ENCODE measurements at regions not wholly inside any gene's neighbourhood (a gene's known extent, or its start where the extent isn't known, plus 50 kb on each side); places are given as distances from the start of the nearest gene placed in this dataset.

DNA sequence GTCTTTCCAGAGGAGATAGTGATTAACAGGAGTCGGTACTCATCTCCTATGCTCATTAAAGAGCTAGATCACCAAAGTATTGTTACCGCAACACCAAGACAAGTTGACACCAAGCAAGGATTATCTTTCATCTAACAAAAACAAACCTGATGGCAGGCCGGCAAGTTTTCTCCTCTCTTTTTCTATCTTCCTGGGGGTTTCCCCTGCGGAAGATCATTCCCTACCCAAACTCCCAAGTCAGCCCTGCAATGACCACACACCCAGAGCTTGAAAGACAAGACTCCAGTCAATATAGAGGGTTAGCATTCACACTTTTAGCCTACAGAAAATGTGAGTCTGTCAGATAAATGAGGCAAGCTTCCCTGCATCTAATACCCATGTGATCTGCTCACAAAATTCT is 312.1 kb downstream of the SOX9 start:
- H3K4me3 ChIP-seq (ENCODE audit: low read depth, low read length), result no peak overlapping the region
- TF ChIP-seq, protein P1, sequence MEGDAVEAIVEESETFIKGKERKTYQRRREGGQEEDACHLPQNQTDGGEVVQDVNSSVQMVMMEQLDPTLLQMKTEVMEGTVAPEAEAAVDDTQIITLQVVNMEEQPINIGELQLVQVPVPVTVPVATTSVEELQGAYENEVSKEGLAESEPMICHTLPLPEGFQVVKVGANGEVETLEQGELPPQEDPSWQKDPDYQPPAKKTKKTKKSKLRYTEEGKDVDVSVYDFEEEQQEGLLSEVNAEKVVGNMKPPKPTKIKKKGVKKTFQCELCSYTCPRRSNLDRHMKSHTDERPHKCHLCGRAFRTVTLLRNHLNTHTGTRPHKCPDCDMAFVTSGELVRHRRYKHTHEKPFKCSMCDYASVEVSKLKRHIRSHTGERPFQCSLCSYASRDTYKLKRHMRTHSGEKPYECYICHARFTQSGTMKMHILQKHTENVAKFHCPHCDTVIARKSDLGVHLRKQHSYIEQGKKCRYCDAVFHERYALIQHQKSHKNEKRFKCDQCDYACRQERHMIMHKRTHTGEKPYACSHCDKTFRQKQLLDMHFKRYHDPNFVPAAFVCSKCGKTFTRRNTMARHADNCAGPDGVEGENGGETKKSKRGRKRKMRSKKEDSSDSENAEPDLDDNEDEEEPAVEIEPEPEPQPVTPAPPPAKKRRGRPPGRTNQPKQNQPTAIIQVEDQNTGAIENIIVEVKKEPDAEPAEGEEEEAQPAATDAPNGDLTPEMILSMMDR (IDR thresholded peaks at IDR 0.05; ENCODE audit: control insufficient read depth, extremely low read depth, insufficient read depth), result no peak
- no peak for DNase-seq (ENCODE audit: low read depth)

DNA sequence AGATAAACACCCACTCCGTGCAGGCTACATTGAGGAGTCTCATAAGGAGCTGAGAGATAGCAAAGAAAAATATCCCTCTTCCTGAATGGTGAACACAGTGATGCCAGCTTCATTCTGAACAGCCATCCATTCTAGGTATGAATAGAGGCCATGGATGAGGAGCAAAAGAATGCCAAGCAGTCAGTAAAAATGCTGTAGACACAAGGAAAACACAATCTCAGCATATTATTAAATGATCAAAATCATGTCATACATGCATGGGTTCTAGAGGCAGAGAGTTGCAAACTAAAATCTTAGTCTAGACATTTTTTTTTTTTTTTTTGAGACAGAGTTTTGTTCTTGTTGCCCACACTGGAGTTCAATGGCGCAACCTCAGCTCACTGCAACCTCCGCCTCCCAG is 313.0 kb downstream of the SOX9 start:
- no peak overlapping the region for H3K4me3 ChIP-seq (ENCODE audit: low read depth, low read length)
- DNase-seq (ENCODE audit: low read depth), result no peak
- TF ChIP-seq, protein P1 (IDR thresholded peaks at IDR 0.05; ENCODE audit: control insufficient read depth, extremely low read depth, insufficient read depth), result no peak

DNA sequence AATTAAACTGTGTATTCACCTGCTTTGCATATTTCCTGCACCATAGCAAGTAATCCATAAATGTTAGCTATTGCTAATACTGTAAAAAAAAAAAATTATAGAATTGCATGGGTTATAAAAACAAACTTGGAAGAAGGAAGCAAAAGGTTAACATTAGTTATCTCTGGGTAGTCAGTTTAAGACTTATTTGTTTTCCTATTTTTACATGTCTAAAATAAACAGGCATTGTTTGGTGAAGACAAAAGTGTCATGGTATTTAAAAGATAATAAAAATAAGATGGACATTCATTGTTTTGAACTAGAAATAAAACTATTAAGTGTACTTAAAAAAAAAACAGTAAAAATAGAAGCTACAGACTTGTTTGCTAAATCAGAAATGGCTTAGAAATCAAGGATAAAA is 313.8 kb downstream of the SOX9 start:
- TF ChIP-seq, protein P1 (IDR thresholded peaks at IDR 0.05; ENCODE audit: control insufficient read depth, extremely low read depth, insufficient read depth), result no peak
- DNase-seq (ENCODE audit: low read depth), result peak; percentile 74
- H3K4me3 ChIP-seq (ENCODE audit: low read depth, low read length), result no peak overlapping the region

DNA sequence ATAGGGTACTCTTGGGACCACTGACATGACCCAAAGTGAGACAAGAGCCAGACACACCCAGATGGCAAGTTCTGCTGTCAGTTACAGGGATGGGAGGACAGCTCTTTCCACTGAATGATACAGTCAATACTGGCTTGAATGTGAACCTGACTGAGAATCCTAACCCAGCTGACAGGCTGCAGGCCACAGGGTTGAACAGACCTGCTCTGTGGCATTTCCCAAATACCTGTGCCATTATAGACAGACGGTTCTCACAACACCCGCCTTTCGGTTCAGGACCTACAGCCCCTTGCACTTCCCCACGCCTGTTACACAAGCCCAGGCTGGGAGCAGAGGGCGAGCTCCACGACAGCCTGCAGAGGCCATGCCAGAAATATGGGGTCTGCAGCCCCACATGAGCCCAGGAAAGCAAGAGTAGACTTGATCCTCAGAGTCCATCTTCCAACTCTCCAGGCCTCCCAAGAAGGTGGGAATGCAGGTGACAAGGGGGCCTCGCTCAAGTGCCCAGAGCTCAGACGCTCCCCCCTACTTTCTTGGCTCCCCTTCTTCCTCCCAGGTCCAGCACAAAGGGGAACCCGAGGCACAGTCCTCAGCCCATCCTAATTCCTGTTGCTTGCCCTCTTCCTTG is 314.3 kb downstream of the SOX9 start:
- TF ChIP-seq, protein P1 (IDR thresholded peaks at IDR 0.05; ENCODE audit: control insufficient read depth, extremely low read depth, insufficient read depth), result no peak
- H3K4me3 ChIP-seq (ENCODE audit: low read depth, low read length), result no peak overlapping the region
- DNase-seq (ENCODE audit: low read depth), result peak; percentile 50

DNA sequence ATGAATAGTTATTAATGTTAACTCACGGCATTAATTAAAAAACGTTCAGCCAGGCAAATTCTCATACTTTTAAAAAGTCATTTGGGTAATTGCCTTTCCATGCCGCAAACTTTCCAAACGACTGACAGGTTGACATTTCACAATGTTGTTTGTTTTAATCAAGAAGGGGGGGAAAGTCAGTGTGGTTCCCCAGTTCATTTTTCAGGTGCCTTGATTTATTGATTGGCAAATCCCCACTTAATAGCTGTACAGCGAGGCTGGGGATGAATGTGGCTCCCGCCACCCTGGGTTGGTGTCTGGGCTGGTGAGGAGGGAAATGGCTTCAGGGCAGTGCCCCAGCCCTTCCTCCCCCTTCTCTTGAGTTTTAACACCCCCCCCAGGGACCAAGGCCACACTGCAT is 318.0 kb downstream of the SOX9 start:
- TF ChIP-seq, protein P1 (IDR thresholded peaks at IDR 0.05; ENCODE audit: control insufficient read depth, extremely low read depth, insufficient read depth), result no peak
- no peak overlapping the region for H3K4me3 ChIP-seq (ENCODE audit: low read depth, low read length)
- DNase-seq (ENCODE audit: low read depth), result no peak

DNA sequence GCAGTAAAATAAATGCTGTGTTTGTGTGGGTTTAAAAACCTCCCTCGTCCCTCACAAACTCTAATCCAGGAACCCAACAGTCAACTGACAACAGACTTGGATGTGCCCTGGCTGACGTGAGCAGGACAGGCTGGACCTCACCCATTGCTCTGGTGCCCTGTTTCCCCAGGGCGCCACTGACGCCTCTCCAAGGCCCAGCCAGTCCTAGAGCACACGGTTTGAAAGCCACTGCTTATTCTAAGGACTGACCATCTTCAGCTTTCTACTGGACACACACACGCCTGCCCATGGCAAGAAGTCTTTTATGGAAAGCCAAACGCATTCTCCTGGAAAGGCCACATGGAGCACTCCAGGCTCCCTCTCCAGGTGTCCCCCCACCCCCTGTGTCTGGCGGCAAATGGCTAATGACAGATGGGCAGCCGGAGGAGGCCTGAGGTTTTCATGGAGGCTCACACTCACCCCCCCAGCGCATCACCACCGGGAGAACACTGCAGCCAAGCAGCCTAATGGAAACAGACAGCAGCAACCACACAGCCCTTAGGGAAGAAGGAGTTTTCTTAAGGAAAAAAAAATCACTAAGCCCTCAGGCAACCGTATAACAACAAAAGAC is 319.2 kb downstream of the SOX9 start:
- no peak overlapping the region for H3K4me3 ChIP-seq (ENCODE audit: low read depth, low read length)
- TF ChIP-seq, protein P1 (IDR thresholded peaks at IDR 0.05; ENCODE audit: control insufficient read depth, extremely low read depth, insufficient read depth), result no peak
- no peak for DNase-seq (ENCODE audit: low read depth)

DNA sequence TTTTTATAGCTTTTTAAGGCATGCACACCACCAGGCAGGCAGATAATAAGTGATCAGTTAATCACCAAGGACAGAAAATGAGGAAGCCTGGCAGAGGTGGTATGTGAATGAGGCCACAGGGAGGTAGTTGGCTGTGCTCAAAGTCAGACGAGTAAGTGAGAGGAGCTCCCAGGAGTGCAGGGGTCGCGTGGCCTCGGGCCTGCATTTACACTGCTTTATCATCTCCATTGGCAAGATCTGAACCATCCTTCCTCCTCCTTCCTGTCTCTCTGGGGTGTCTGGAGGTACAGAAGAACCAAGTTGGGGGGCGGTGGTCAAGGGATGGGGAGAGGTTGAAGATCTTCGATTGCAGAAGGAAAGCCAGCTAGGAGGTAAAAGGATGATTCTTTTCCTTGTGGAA is 320.1 kb downstream of the SOX9 start:
- TF ChIP-seq, protein P1 (IDR thresholded peaks at IDR 0.05; ENCODE audit: control insufficient read depth, extremely low read depth, insufficient read depth), result no peak
- DNase-seq (ENCODE audit: low read depth), result no peak

More for the DNA sequence above, 320.1 kb downstream of the SOX9 start:
- H3K4me3 ChIP-seq (ENCODE audit: low read depth, low read length), result no peak overlapping the region

Data from LNCaP clone FGC (cell line).